ENCODE measurements at regions not wholly inside any gene's neighbourhood (a gene's known extent, or its start where the extent isn't known, plus 50 kb on each side); places are given as distances from the start of the nearest gene placed in this dataset.

DNA sequence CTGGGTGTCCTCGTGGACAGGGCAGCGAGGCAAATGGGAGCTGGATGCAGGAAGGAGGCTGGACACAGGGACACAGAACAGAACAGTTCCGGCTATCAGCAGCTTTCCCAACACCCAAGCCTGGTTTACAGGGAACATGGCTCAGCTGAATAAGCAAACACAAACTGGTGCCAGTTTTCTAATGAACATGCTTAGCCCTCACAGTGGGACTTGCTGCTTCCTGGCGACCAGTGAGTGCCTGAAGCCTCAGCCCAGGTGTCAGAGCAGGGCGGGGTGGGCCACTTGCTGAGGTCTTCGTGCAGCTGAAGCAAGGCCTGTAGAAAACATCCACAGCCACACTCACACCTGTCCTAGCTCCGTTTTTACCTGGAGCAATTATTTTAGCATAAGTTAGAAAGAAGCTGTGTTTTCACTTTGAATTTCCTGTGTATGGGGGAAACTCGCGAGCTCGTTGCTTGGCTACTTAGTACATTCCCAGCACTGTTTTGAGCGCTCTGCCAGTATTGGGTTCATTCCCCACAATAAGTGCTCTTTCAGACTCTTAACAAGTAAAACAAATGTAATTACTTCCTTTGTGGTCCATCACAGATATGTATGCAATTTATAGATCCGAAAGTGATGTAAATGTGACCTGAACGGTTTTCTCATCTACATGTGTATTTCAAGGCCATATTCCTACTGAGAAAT, 261.2 kb upstream of the SHH start:
- TF ChIP-seq, protein P1, sequence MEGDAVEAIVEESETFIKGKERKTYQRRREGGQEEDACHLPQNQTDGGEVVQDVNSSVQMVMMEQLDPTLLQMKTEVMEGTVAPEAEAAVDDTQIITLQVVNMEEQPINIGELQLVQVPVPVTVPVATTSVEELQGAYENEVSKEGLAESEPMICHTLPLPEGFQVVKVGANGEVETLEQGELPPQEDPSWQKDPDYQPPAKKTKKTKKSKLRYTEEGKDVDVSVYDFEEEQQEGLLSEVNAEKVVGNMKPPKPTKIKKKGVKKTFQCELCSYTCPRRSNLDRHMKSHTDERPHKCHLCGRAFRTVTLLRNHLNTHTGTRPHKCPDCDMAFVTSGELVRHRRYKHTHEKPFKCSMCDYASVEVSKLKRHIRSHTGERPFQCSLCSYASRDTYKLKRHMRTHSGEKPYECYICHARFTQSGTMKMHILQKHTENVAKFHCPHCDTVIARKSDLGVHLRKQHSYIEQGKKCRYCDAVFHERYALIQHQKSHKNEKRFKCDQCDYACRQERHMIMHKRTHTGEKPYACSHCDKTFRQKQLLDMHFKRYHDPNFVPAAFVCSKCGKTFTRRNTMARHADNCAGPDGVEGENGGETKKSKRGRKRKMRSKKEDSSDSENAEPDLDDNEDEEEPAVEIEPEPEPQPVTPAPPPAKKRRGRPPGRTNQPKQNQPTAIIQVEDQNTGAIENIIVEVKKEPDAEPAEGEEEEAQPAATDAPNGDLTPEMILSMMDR (IDR thresholded peaks at IDR 0.05; ENCODE audit: low read depth, low read length, poor library complexity, severe bottlenecking): no peak
- no peak for TF ChIP-seq EZH2phosphoT487 (IDR thresholded peaks at IDR 0.05; ENCODE audit: borderline replicate concordance, low read length)

Data from DOHH2 (cell line).